ENCODE measurements at regions not wholly inside any gene's neighbourhood (a gene's known extent, or its start where the extent isn't known, plus 50 kb on each side); places are given as distances from the start of the nearest gene placed in this dataset.

GRCh38 chr4:99749445-99750391 is 66.9 kb upstream of the DAPP1 start:
- TF ChIP-seq POLR2A (IDR thresholded peaks at IDR 0.05) (no peak), EP300 (IDR thresholded peaks at IDR 0.05) (no peak)
- TF ChIP-seq, protein P1, sequence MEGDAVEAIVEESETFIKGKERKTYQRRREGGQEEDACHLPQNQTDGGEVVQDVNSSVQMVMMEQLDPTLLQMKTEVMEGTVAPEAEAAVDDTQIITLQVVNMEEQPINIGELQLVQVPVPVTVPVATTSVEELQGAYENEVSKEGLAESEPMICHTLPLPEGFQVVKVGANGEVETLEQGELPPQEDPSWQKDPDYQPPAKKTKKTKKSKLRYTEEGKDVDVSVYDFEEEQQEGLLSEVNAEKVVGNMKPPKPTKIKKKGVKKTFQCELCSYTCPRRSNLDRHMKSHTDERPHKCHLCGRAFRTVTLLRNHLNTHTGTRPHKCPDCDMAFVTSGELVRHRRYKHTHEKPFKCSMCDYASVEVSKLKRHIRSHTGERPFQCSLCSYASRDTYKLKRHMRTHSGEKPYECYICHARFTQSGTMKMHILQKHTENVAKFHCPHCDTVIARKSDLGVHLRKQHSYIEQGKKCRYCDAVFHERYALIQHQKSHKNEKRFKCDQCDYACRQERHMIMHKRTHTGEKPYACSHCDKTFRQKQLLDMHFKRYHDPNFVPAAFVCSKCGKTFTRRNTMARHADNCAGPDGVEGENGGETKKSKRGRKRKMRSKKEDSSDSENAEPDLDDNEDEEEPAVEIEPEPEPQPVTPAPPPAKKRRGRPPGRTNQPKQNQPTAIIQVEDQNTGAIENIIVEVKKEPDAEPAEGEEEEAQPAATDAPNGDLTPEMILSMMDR (IDR thresholded peaks at IDR 0.05): no peak
